Omental fat pad (tissue), 3 donors: ENCODE measurements at regions not wholly inside any gene's neighbourhood (a gene's known extent, or its start where the extent isn't known, plus 50 kb on each side); places are given as distances from the start of the nearest gene placed in this dataset.
"Not testable (repeated sequence)": the region's sequence is repeated elsewhere in the genome, so short reads cannot be mapped to it uniquely, and the experiment has no call there.

Experiments
- ATAC-seq: fragments of 150-250 bp; one replicate; pipeline ENCODE4 v1.9.1; 2016; ENCODE audit warnings: mild to moderate bottlenecking, moderate library complexity; ENCODE audit not compliant: low FRiP score
- DNase-seq: peaks from one replicate; pipeline ENCODE4 v3.0.0-alpha.2; 2019; ENCODE audit warnings: low spot score
- CTCF ChIP-seq, 3 donors: fragments of 450-650 bp; IDR thresholded peaks; one replicate each; pipeline ENCODE4 v1.5.1; 2016 to 2017; ENCODE audit warnings: antibody characterized with exemption in 3 of 3, mild to moderate bottlenecking in 3 of 3, moderate library complexity in 2 of 3

DNA sequence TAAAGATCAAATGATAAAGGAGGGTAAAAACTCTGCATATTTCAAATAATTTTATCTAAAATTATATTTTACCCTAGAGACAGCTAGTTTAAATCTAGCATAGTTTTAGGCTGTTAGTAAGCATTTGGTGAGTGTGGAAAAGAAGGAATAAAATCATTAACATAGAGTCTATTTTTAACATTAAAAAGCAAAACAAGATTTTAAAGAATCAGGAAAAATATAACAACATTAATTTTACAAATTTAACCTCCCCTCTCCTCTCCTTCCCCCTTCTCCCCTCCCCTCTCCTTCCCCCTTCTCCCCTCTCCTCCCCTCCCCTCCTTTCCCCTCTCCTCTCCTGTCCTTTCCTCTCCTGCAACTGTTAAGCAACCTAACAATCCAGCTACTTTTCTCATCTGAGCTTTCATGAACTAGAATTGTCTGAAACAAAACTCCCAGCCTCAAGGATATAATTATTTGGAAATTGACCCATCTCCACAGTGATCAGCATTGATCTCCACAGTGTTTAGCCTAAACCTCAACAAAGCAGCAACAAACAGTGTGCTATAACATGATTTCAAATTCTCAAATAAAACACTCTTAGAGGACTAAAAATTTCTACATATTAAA, 293.2 kb downstream of the PPP1R3A start:
- DNase-seq, result no peak
- no peak for TF ChIP-seq CTCF (IDR thresholded peaks at IDR 0.05)
- no peak for ATAC-seq

DNA sequence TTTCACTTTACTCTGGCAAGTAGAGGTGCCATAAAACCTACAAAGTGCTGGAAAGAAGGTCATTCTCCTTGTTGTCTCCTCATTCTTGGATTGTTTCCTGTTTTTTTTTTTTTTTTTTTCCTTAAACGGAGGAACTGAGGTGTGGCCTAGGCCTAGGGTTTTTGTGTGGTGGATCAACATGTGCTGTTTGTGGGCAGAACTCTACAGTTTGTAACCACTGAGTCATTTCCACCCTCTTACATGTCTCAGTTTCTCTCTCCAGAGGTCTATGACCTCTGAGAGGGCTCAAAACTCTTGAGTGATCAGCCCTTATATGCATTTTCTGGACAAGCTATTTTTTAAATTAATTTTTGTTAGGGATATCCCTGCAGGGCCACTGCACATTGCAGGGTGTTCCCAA, 296.0 kb downstream of the PPP1R3A start:
- no peak for TF ChIP-seq CTCF (IDR thresholded peaks at IDR 0.05)
- DNase-seq, result no peak
- no peak for ATAC-seq

GRCh38 chr7:113610572-113610971, 308.2 kb downstream of the PPP1R3A start:
- TF ChIP-seq CTCF (IDR thresholded peaks at IDR 0.05), result no peak
- ATAC-seq, result no peak

GRCh38 chr7:113608782-113609181, 310.0 kb downstream of the PPP1R3A start:
- TF ChIP-seq CTCF (IDR thresholded peaks at IDR 0.05), result no peak
- DNase-seq (no peak), ATAC-seq (no peak)

More at GRCh38 chr7:113610572-113610971, 308.2 kb downstream of the PPP1R3A start:
- DNase-seq, result no peak

DNA sequence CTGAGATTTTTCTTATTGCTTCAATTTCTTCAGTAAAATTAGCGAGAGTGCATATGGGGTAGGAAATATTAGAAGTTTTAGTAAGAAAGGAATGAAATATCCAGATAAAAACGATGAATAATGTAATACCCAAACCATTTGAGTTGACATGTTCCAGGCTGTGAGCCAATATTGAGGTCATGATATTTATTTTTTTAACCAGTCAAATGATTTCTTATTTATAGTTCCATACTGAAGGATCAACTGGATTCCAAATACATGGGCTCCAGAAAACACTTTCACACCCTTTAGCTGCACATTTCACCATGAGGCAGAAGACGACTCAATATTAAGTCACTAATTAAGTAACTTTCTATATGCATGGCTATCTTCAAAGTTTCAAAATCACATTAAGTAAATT, 312.5 kb downstream of the PPP1R3A start:
- no peak for DNase-seq
- ATAC-seq, result no peak
- TF ChIP-seq CTCF (IDR thresholded peaks at IDR 0.05), result no peak

- not testable (repeated sequence) for DNase-seq, ATAC-seq
Measured at GRCh38 chr7:113600428-113600827, 318.4 kb downstream of the PPP1R3A start.

- not testable (repeated sequence) for DNase-seq, ATAC-seq
Measured at GRCh38 chr7:113593455-113593854, 325.4 kb downstream of the PPP1R3A start.

DNA sequence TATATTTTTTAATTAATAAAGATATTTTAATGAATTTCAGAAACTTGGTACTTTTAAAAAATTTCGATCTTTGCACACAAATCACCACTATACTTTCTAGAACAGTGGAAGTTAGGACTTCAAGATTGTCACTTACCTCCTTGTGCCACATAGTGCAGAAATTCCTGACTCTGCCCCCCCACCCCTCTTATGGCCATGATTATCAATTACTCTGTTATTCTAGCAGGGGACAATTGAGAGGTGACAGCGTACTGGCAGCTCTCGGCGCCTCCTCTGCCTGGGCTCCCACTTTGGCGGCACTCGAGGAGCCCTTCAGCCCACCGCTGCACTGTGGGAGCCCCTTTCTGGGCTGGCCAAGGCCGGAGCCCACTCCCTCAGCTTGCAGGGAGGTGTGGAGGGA, 325.9 kb downstream of the PPP1R3A start:
- ATAC-seq, DNase-seq: not testable (repeated sequence)

DNA sequence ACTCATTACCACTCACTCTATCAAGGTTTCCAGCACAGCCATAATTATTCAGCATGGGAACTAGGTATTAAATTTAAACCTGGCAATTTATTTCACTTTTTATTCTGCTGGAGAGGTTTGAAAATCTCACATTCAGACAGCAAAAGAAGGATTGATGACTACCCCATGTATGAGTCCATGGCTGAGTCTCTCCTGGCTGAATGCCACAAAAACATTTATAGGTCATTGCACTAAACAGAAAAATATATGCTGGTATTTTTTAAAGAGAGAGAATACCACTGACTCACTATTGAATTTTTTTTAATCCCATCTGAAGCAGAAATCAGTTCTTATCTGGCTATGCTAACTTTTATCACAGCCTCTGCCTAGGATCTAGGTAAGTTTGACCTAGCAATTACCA, 336.3 kb downstream of the PPP1R3A start:
- no peak for TF ChIP-seq CTCF (IDR thresholded peaks at IDR 0.05)
- ATAC-seq (no peak), DNase-seq (no peak)

GRCh38 chr7:113563257-113563656, 355.6 kb downstream of the PPP1R3A start:
- ATAC-seq, DNase-seq: not testable (repeated sequence)
